ENCODE measurements at regions not wholly inside any gene's neighbourhood (a gene's known extent, or its start where the extent isn't known, plus 50 kb on each side); places are given as distances from the start of the nearest gene placed in this dataset.

GRCh38 chr11:91819777-91820176 is 404.8 kb upstream of the FAT3 start:
- TF ChIP-seq, protein P1, sequence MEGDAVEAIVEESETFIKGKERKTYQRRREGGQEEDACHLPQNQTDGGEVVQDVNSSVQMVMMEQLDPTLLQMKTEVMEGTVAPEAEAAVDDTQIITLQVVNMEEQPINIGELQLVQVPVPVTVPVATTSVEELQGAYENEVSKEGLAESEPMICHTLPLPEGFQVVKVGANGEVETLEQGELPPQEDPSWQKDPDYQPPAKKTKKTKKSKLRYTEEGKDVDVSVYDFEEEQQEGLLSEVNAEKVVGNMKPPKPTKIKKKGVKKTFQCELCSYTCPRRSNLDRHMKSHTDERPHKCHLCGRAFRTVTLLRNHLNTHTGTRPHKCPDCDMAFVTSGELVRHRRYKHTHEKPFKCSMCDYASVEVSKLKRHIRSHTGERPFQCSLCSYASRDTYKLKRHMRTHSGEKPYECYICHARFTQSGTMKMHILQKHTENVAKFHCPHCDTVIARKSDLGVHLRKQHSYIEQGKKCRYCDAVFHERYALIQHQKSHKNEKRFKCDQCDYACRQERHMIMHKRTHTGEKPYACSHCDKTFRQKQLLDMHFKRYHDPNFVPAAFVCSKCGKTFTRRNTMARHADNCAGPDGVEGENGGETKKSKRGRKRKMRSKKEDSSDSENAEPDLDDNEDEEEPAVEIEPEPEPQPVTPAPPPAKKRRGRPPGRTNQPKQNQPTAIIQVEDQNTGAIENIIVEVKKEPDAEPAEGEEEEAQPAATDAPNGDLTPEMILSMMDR (IDR thresholded peaks at IDR 0.05; ENCODE audit: low read length), result no peak
- TF ChIP-seq EZH2 (optimal IDR thresholded peaks at IDR 0.05; ENCODE audit: low read depth, low read length), result no peak
